DMS79 (cell line): ENCODE measurements at regions not wholly inside any gene's neighbourhood (a gene's known extent, or its start where the extent isn't known, plus 50 kb on each side); places are given as distances from the start of the nearest gene placed in this dataset.
A peak's percentile ranks its signal among the peaks of the same experiment; 100 is the strongest.

ENCODE experiments used
- DNase-seq: peaks from one replicate; lab custom pipeline; 2025; lab: John Stamatoyannopoulos, UW

- no peak for DNase-seq
These were observed 453.8 kb downstream of the RFPL4B start for GRCh38 chr6:112800916-112801315.

GRCh38 chr6:112801468-112802080 lies 454.4 kb downstream of the RFPL4B start:
- no peak for DNase-seq

GRCh38 chr6:112802144-112802543 lies 455.0 kb downstream of the RFPL4B start:
- no peak for DNase-seq

GRCh38 chr6:112804638-112805330 lies 457.7 kb downstream of the RFPL4B start:
- DNase-seq: no peak

GRCh38 chr6:112806163-112806865 lies 459.2 kb downstream of the RFPL4B start:
- no peak for DNase-seq

- no peak for DNase-seq
These were observed 474.3 kb downstream of the RFPL4B start for GRCh38 chr6:112821476-112821875.

GRCh38 chr6:112822769-112823168 lies 475.6 kb downstream of the RFPL4B start:
- DNase-seq: no peak

GRCh38 chr6:112827793-112828192 lies 480.7 kb downstream of the RFPL4B start:
- DNase-seq: no peak

- DNase-seq: no peak
These were observed 483.9 kb downstream of the RFPL4B start for GRCh38 chr6:112831022-112831421.

- peak; percentile 59 for DNase-seq
These were observed 486.5 kb downstream of the RFPL4B start for GRCh38 chr6:112833581-112834131.

GRCh38 chr6:112835078-112835477 lies 487.9 kb downstream of the RFPL4B start:
- no peak for DNase-seq

GRCh38 chr6:112839525-112839961 lies 492.4 kb downstream of the RFPL4B start:
- DNase-seq: no peak

GRCh38 chr6:112841553-112842329 lies 494.6 kb downstream of the RFPL4B start:
- DNase-seq: no peak

GRCh38 chr6:112842330-112842685 lies 495.2 kb downstream of the RFPL4B start:
- no peak for DNase-seq

GRCh38 chr6:112846681-112847080 lies 499.6 kb downstream of the RFPL4B start:
- no peak for DNase-seq

GRCh38 chr6:112851146-112851545 lies 504.0 kb downstream of the RFPL4B start:
- DNase-seq: no peak

- DNase-seq: no peak
These were observed 506.0 kb downstream of the RFPL4B start for GRCh38 chr6:112853162-112853561.

- DNase-seq: no peak
These were observed 516.6 kb downstream of the RFPL4B start for GRCh38 chr6:112863753-112864152.

- DNase-seq: no peak
These were observed 518.0 kb downstream of the RFPL4B start for GRCh38 chr6:112865131-112865530.

- no peak for DNase-seq
These were observed 527.8 kb downstream of the RFPL4B start for GRCh38 chr6:112874881-112875280.

- no peak for DNase-seq
These were observed 530.3 kb downstream of the RFPL4B start for GRCh38 chr6:112877134-112878100.
